HFFc6 (cell line): ENCODE measurements at regions not wholly inside any gene's neighbourhood (a gene's known extent, or its start where the extent isn't known, plus 50 kb on each side); places are given as distances from the start of the nearest gene placed in this dataset.
A peak's percentile ranks its signal among the peaks of the same experiment; 100 is the strongest.
"Not testable (repeated sequence)": the region's sequence is repeated elsewhere in the genome, so short reads cannot be mapped to it uniquely, and the experiment has no call there.

Source experiments
- DNase-seq: peaks from one replicate; pipeline ENCODE4 v3.0.0-alpha.2; 2018
- H3K27ac Mint-ChIP-seq: 2 replicates; pipeline ENCODE4 v1.8.0; 2020; ENCODE audit warnings: mild to moderate bottlenecking, mixed read lengths
- H3K27me3 Mint-ChIP-seq: 2 replicates; pipeline ENCODE4 v1.8.0; 2021; ENCODE audit warnings: mild to moderate bottlenecking, moderate library complexity, mixed read lengths; ENCODE audit not compliant: insufficient read depth
- H3K36me3 Mint-ChIP-seq: 2 replicates; pipeline ENCODE4 v1.8.0; 2021; ENCODE audit warnings: low read depth, mixed read lengths
- H3K4me1 Mint-ChIP-seq: 2 replicates; pipeline ENCODE4 v1.8.0; 2020; ENCODE audit warnings: low read depth, mixed read lengths
- H3K4me3 Mint-ChIP-seq: 2 replicates; pipeline ENCODE4 v1.8.0; 2020; ENCODE audit warnings: mild to moderate bottlenecking, moderate library complexity, mixed read lengths
- H3K9me3 Mint-ChIP-seq: 2 replicates; pipeline ENCODE4 v1.8.0; 2020; ENCODE audit warnings: mild to moderate bottlenecking, mixed read lengths
- CTCF ChIP-seq: fragments of 200-600 bp; sonication (generic); IDR thresholded peaks from 2 replicates; pipeline ENCODE4 v1.5.0; 2021; ENCODE audit warnings: antibody characterized with exemption, mild to moderate bottlenecking

GRCh38 chr9:29609282-29609681 is 2036.0 kb upstream of the C9orf72 start:
- Mint-ChIP-seq H3K9me3 (no peaks in the 10 kb centered on the region; the same call in 1 of the 2 replicates), H3K36me3 (no peaks in the 10 kb centered on the region), H3K27ac (no peak overlapping the region), H3K4me3 (no peak overlapping the region), H3K4me1 (peaks cover 14% of the 10 kb centered on the region), H3K27me3 (0 out of 2 replicates have a peak, but pooled peaks cover 2% of the 10 kb centered on the region)
- DNase-seq: no peak
- no peak for TF ChIP-seq CTCF

- Mint-ChIP-seq H3K4me3 (no peak overlapping the region), H3K4me1 (peaks cover 14% of the 10 kb centered on the region), H3K36me3 (no peaks in the 10 kb centered on the region), H3K9me3 (no peaks in the 10 kb centered on the region; the same call in 1 of the 2 replicates), H3K27me3 (no peaks in the 10 kb centered on the region), H3K27ac (no peak overlapping the region)
- no peak for TF ChIP-seq CTCF
- no peak for DNase-seq
These were observed 2040.5 kb upstream of the C9orf72 start for GRCh38 chr9:29613773-29614172.

- no peak for DNase-seq
- TF ChIP-seq CTCF: no peak
- Mint-ChIP-seq H3K27ac (no peak overlapping the region), H3K9me3 (no peaks in the 10 kb centered on the region), H3K36me3 (no peaks in the 10 kb centered on the region), H3K4me3 (no peak overlapping the region), H3K4me1 (peaks cover 14% of the 10 kb centered on the region), H3K27me3 (no peaks in the 10 kb centered on the region)
These were observed 2043.6 kb upstream of the C9orf72 start for GRCh38 chr9:29616844-29617243.

GRCh38 chr9:29625292-29625731 is 2052.0 kb upstream of the C9orf72 start:
- Mint-ChIP-seq H3K36me3 (no peaks in the 10 kb centered on the region), H3K4me1 (peaks cover 24% of the 10 kb centered on the region; the same call in 1 of the 2 replicates), H3K4me3 (no peak overlapping the region), H3K9me3 (peaks cover under 1% of the 10 kb centered on the region; the same call in 1 of the 2 replicates), H3K27ac (peak overlapping the region; percentile 2; the same call in 1 of the 2 replicates), H3K27me3 (no peaks in the 10 kb centered on the region; the same call in 1 of the 2 replicates)
- no peak for TF ChIP-seq CTCF
- peak; percentile 54 for DNase-seq

- Mint-ChIP-seq H3K9me3 (peaks cover 7% of the 10 kb centered on the region), H3K4me1 (peaks cover 24% of the 10 kb centered on the region; the same call in 1 of the 2 replicates), H3K4me3 (no peak overlapping the region), H3K27ac (no peak overlapping the region), H3K36me3 (no peaks in the 10 kb centered on the region; the same call in 1 of the 2 replicates), H3K27me3 (no peaks in the 10 kb centered on the region; the same call in 1 of the 2 replicates)
- no peak for TF ChIP-seq CTCF
- no peak for DNase-seq
These were observed 2052.7 kb upstream of the C9orf72 start for GRCh38 chr9:29625931-29626330.

- H3K36me3 Mint-ChIP-seq, H3K4me3 Mint-ChIP-seq, DNase-seq, H3K27me3 Mint-ChIP-seq, H3K27ac Mint-ChIP-seq, H3K9me3 Mint-ChIP-seq: not testable (repeated sequence)
- H3K4me1 Mint-ChIP-seq: peaks cover 24% of the 10 kb centered on the region; the same call in 1 of the 2 replicates
These were observed 2055.6 kb upstream of the C9orf72 start for GRCh38 chr9:29628856-29629255.
